ENCODE measurements at regions not wholly inside any gene's neighbourhood (a gene's known extent, or its start where the extent isn't known, plus 50 kb on each side); places are given as distances from the start of the nearest gene placed in this dataset.

- CTCF ChIA-PET = interaction anchor here (1.2 kb wide), 2 partner anchors 56 to 60 kb away, joined by 3 to 4 read pairs; no protein-coding TSS in a partner anchor
Observed at GRCh38 chr4:3820806-3821579, 54.8 kb downstream of the ADRA2C start.

GRCh38 chr4:3821580-3822229, 55.5 kb downstream of the ADRA2C start:
- H3K9me2 ChIP-seq = no peaks in the 10 kb centered on the region
- ChIA-PET POLR2A (no interaction called here), CTCF (interaction anchor here (1.2 kb wide), 1 partner anchor 59 kb away, joined by 4 read pairs; no protein-coding TSS in a partner anchor)
- H3K4me3 ChIP-seq (ENCODE audit: low read depth in 2 of 2, low read length in 1 of 2) = no peak overlapping the region
- WGBS (ENCODE audit: low lambda C conversion rate) = 63% methylated on average over 8 of the region's 15 CpGs
- peaks cover 0 to 11% of the 10 kb centered on the region in 2 experiments; a peak in 1 of 4 replicates for H3K4me1 ChIP-seq (ENCODE audit: control insufficient read depth in 1 of 2, insufficient read depth in 2 of 2, low read depth in 1 of 2, low read length in 1 of 2)
- H2AFZ ChIP-seq (ENCODE audit: low read depth) = no peak overlapping the region
- H3K4me2 ChIP-seq = no peak overlapping the region
- no peaks in the 10 kb centered on the region for H3K27me3 ChIP-seq (ENCODE audit: insufficient read depth)
- no peak overlapping the region; a peak in 1 of 4 replicates for H3K27ac ChIP-seq (ENCODE audit: low read depth in 2 of 2, low read length in 1 of 2)
- H4K20me1 ChIP-seq (ENCODE audit: insufficient read depth) = no peaks in the 10 kb centered on the region
- H3K36me3 ChIP-seq (replicated peaks in 1 of 2; ENCODE audit: control insufficient read depth in 1 of 2, insufficient read depth in 2 of 2, low read length in 1 of 2) = no peaks in the 10 kb centered on the region
- no peaks in the 10 kb centered on the region for H3F3A ChIP-seq (replicated peaks; ENCODE audit: insufficient read depth)
- no peaks in the 10 kb centered on the region for H3K9me3 ChIP-seq
- no peak overlapping the region for H3K9ac ChIP-seq
- DNase-seq = no peak
- no peaks in the 10 kb centered on the region for H3K79me2 ChIP-seq (ENCODE audit: insufficient read depth)
- TF ChIP-seq, protein P1, sequence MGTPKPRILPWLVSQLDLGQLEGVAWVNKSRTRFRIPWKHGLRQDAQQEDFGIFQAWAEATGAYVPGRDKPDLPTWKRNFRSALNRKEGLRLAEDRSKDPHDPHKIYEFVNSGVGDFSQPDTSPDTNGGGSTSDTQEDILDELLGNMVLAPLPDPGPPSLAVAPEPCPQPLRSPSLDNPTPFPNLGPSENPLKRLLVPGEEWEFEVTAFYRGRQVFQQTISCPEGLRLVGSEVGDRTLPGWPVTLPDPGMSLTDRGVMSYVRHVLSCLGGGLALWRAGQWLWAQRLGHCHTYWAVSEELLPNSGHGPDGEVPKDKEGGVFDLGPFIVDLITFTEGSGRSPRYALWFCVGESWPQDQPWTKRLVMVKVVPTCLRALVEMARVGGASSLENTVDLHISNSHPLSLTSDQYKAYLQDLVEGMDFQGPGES (IDR thresholded peaks at IDR 0.05; ENCODE audit: low read depth, low read length) = no peak
- no peak for TF ChIP-seq YY1 (IDR thresholded peaks at IDR 0.05; ENCODE audit: low read depth)
- no peak for TF ChIP-seq MAX (IDR thresholded peaks at IDR 0.05; ENCODE audit: low read depth)
- TF ChIP-seq FOSL2 (IDR thresholded peaks at IDR 0.05; ENCODE audit: borderline replicate concordance, low read depth) = no peak
- TF ChIP-seq NFIC (IDR thresholded peaks at IDR 0.05; ENCODE audit: borderline replicate concordance) = no peak
- no peak for TF ChIP-seq NRF1 (IDR thresholded peaks at IDR 0.05; ENCODE audit: low read depth, low read length)
- no peak for TF ChIP-seq EP300 (IDR thresholded peaks at IDR 0.05; ENCODE audit: borderline replicate concordance in 1 of 2, low read depth in 1 of 2, low read length in 1 of 2)
- TF ChIP-seq REST (IDR thresholded peaks at IDR 0.05; ENCODE audit: low read depth, low read length) = no peak
- TF ChIP-seq TCF12 (IDR thresholded peaks at IDR 0.05) = no peak

More at GRCh38 chr4:3820806-3821579, 54.8 kb downstream of the ADRA2C start:
- no peak for TF ChIP-seq RFX5 (IDR thresholded peaks at IDR 0.05; ENCODE audit: low read length)
- no peak for TF ChIP-seq ELF1 (IDR thresholded peaks at IDR 0.05)
- TF ChIP-seq FOXJ3 (CRISPR knock-in tag; IDR thresholded peaks at IDR 0.05) = no peak
- TF ChIP-seq EP300 (IDR thresholded peaks at IDR 0.05; ENCODE audit: borderline replicate concordance in 1 of 2, low read depth in 1 of 2, low read length in 1 of 2) = no peak
- no peak for TF ChIP-seq NFIC (IDR thresholded peaks at IDR 0.05; ENCODE audit: borderline replicate concordance)
- TF ChIP-seq RXRA (IDR thresholded peaks at IDR 0.05; ENCODE audit: borderline replicate concordance, low read depth) = no peak
- TF ChIP-seq, protein P2, sequence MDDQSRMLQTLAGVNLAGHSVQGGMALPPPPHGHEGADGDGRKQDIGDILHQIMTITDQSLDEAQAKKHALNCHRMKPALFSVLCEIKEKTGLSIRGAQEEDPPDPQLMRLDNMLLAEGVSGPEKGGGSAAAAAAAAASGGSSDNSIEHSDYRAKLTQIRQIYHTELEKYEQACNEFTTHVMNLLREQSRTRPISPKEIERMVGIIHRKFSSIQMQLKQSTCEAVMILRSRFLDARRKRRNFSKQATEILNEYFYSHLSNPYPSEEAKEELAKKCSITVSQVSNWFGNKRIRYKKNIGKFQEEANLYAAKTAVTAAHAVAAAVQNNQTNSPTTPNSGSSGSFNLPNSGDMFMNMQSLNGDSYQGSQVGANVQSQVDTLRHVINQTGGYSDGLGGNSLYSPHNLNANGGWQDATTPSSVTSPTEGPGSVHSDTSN (IDR thresholded peaks at IDR 0.05) = no peak
- TF ChIP-seq, protein P3, sequence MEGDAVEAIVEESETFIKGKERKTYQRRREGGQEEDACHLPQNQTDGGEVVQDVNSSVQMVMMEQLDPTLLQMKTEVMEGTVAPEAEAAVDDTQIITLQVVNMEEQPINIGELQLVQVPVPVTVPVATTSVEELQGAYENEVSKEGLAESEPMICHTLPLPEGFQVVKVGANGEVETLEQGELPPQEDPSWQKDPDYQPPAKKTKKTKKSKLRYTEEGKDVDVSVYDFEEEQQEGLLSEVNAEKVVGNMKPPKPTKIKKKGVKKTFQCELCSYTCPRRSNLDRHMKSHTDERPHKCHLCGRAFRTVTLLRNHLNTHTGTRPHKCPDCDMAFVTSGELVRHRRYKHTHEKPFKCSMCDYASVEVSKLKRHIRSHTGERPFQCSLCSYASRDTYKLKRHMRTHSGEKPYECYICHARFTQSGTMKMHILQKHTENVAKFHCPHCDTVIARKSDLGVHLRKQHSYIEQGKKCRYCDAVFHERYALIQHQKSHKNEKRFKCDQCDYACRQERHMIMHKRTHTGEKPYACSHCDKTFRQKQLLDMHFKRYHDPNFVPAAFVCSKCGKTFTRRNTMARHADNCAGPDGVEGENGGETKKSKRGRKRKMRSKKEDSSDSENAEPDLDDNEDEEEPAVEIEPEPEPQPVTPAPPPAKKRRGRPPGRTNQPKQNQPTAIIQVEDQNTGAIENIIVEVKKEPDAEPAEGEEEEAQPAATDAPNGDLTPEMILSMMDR (IDR thresholded peaks at IDR 0.05) = no peak
- no peak for TF ChIP-seq TEAD4 (IDR thresholded peaks at IDR 0.05; ENCODE audit: borderline replicate concordance, insufficient read depth)
- TF ChIP-seq FOXM1 (IDR thresholded peaks at IDR 0.05; ENCODE audit: low read depth) = no peak
- TF ChIP-seq RCOR1 (IDR thresholded peaks at IDR 0.05; ENCODE audit: low read length) = no peak
- TF ChIP-seq MXI1 (IDR thresholded peaks at IDR 0.05; ENCODE audit: low read depth, low read length) = no peak
- no peak for TF ChIP-seq RAD21 (IDR thresholded peaks at IDR 0.05; ENCODE audit: low read length)
- no peak for TF ChIP-seq CHD2 (IDR thresholded peaks at IDR 0.05; ENCODE audit: low read length, partially characterized antibody)
- H3K4me3 ChIP-seq (ENCODE audit: low read depth in 2 of 2, low read length in 1 of 2) = no peak overlapping the region
- DNase-seq = no peak
- POLR2A ChIA-PET = no interaction called here
- H3K9me3 ChIP-seq = no peaks in the 10 kb centered on the region
- H3K9ac ChIP-seq = no peak overlapping the region
- 59% methylated on average over 23 of the region's 24 CpGs for WGBS (ENCODE audit: low lambda C conversion rate)
- H2AFZ ChIP-seq (ENCODE audit: low read depth) = no peak overlapping the region
- no peaks in the 10 kb centered on the region for H4K20me1 ChIP-seq (ENCODE audit: insufficient read depth)
- no peaks in the 10 kb centered on the region for H3K79me2 ChIP-seq (ENCODE audit: insufficient read depth)
- H3K4me2 ChIP-seq = no peak overlapping the region
- no peak overlapping the region for H3K27ac ChIP-seq (ENCODE audit: low read depth in 2 of 2, low read length in 1 of 2)
- H3K4me1 ChIP-seq (ENCODE audit: control insufficient read depth in 1 of 2, insufficient read depth in 2 of 2, low read depth in 1 of 2, low read length in 1 of 2) = peaks cover 0 to 8% of the 10 kb centered on the region in 2 experiments; a peak in 1 of 4 replicates
- no peaks in the 10 kb centered on the region for H3K9me2 ChIP-seq
- H3F3A ChIP-seq (replicated peaks; ENCODE audit: insufficient read depth) = no peaks in the 10 kb centered on the region
- H3K36me3 ChIP-seq (replicated peaks in 1 of 2; ENCODE audit: control insufficient read depth in 1 of 2, insufficient read depth in 2 of 2, low read length in 1 of 2) = no peaks in the 10 kb centered on the region
- H3K27me3 ChIP-seq (ENCODE audit: insufficient read depth) = no peaks in the 10 kb centered on the region
